ENCODE measurements at regions not wholly inside any gene's neighbourhood (a gene's known extent, or its start where the extent isn't known, plus 50 kb on each side); places are given as distances from the start of the nearest gene placed in this dataset.

DNA sequence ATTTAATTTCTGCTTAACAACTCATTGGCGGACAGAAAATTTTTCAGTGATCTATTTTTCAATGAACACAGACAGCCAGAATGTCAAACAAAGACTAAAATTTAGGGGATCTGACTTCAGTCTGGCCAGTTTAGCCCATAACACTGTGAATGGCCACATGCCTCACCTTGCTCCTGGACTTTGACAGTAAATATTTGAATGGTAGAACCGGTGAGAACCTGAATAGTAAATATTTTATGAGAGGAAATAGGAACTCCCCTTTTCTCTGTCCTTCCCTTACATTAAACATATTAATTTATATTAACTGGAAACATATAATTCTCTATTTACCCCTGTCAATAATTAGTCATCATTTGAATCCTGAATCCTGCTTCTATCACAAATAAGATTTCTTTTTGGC lies 942.1 kb downstream of the KCNJ2 start:
- H3K9me3 ChIP-seq (replicated peaks; ENCODE audit: control insufficient read depth, insufficient read depth, low read length), result peaks cover 2% of the 10 kb centered on the region
- no peak overlapping the region for H3K27ac ChIP-seq (ENCODE audit: insufficient read depth, low read depth, low read length)
- H3K4me3 ChIP-seq (replicated peaks in 1 of 3; ENCODE audit: insufficient read depth in 1 of 3, low read depth in 1 of 3, low read length in 3 of 3), result no peak overlapping the region
- no peak overlapping the region for H3K9ac ChIP-seq (replicated peaks; ENCODE audit: extremely low read depth, insufficient read depth, low read length)
- DNase-seq (ENCODE audit: low read depth, low spot score), result no peak
- no peaks in the 10 kb centered on the region for H3K9me1 ChIP-seq (replicated peaks; ENCODE audit: control insufficient read depth, extremely low read depth, insufficient read depth, low read length)
- no peak for FAIRE-seq
- H3K4me2 ChIP-seq (ENCODE audit: insufficient read depth, low read length), result no peak overlapping the region
- ChIA-PET CTCF (no interaction called here), POLR2A (no interaction called here)
- no peak for TF ChIP-seq MYC (IDR thresholded peaks at IDR 0.05; ENCODE audit: low read depth, low read length)
- no peak for TF ChIP-seq POLR2A (IDR thresholded peaks at IDR 0.05; ENCODE audit: low read depth, low read length)
- no peak for TF ChIP-seq CTCF (IDR thresholded peaks at IDR 0.05; ENCODE audit: extremely low read depth in 1 of 2, insufficient read depth in 1 of 2, low read depth in 1 of 2, low read length in 2 of 2)
- TF ChIP-seq EZH2 (IDR thresholded peaks at IDR 0.05; ENCODE audit: borderline replicate concordance, low read depth, low read length, severe bottlenecking), result no peak
- no peak for TF ChIP-seq FOS (IDR thresholded peaks at IDR 0.05; ENCODE audit: borderline replicate concordance, insufficient read depth, low read length)
- TF ChIP-seq, protein P1, sequence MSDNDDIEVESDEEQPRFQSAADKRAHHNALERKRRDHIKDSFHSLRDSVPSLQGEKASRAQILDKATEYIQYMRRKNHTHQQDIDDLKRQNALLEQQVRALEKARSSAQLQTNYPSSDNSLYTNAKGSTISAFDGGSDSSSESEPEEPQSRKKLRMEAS (IDR thresholded peaks at IDR 0.05; ENCODE audit: insufficient read depth, insufficient read length), result no peak
- TF ChIP-seq POLR2AphosphoS5 (IDR thresholded peaks at IDR 0.05; ENCODE audit: insufficient read depth, low read depth, low read length), result no peak
- no peak for TF ChIP-seq JUN (IDR thresholded peaks at IDR 0.05; ENCODE audit: borderline replicate concordance, insufficient read depth, insufficient read length, low read depth)
- TF ChIP-seq GATA2 (IDR thresholded peaks at IDR 0.05; ENCODE audit: insufficient read depth, insufficient read length, low read depth, low read length), result no peak
- no peaks in the 10 kb centered on the region for H3K36me3 ChIP-seq (ENCODE audit: control insufficient read depth in 2 of 2, extremely low read depth in 1 of 2, insufficient read depth in 2 of 2, low read length in 2 of 2)
- no peaks in the 10 kb centered on the region for H4K20me1 ChIP-seq (replicated peaks; ENCODE audit: control insufficient read depth, extremely low read depth, insufficient read depth, low read length)
- H3K27me3 ChIP-seq (ENCODE audit: control insufficient read depth in 2 of 2, insufficient read depth in 2 of 2, low read length in 2 of 2), result no peaks in the 10 kb centered on the region
- no peaks in the 10 kb centered on the region for H3K79me2 ChIP-seq (ENCODE audit: control insufficient read depth, insufficient read depth, low read length)
- H3K4me1 ChIP-seq (ENCODE audit: control insufficient read depth, extremely low read depth, insufficient read depth, low read length), result no peaks in the 10 kb centered on the region
- no peak overlapping the region for H2AFZ ChIP-seq (ENCODE audit: low read depth, low read length)
- intact Hi-C loops (cut with micrococcal nuclease), result no loop called here
- dilution Hi-C loops (cut with MboI; ENCODE audit: extremely low pct_ligation_motif_present, low sequenced_read_pairs), result no loop called here
- BruUV-seq (replicated peaks), result no TSS peak

Data from endothelial cell of umbilical vein (primary cell).